Hepatocyte (in vitro differentiated cells): ENCODE measurements at regions not wholly inside any gene's neighbourhood (a gene's known extent, or its start where the extent isn't known, plus 50 kb on each side); places are given as distances from the start of the nearest gene placed in this dataset.

ENCODE experiments used
- DNase-seq: peaks from one replicate; pipeline ENCODE4 v3.0.0-alpha.2; 2016; ENCODE audit warnings: low spot score
- H2AFZ ChIP-seq: fragments of 200-600 bp; sonication (generic); 2 replicates; pipeline ENCODE4 v1.6.0; 2016; ENCODE audit warnings: antibody characterized with exemption, mild to moderate bottlenecking
- H3K27ac ChIP-seq: fragments of 200-600 bp; sonication (generic); 2 replicates; pipeline ENCODE4 v1.5.1; 2016; ENCODE audit warnings: mild to moderate bottlenecking
- H3K27me3 ChIP-seq: fragments of 200-600 bp; sonication (generic); 2 replicates; pipeline ENCODE4 v1.6.1; 2016
- H3K36me3 ChIP-seq: fragments of 200-600 bp; sonication (generic); replicated peaks from 2 replicates; pipeline ENCODE4 v1.5.1; 2016; ENCODE audit warnings: low read depth; ENCODE audit not compliant: insufficient read depth
- H3K4me1 ChIP-seq: fragments of 200-600 bp; sonication (generic); 2 replicates; pipeline ENCODE4 v1.5.1; 2016; ENCODE audit warnings: mild to moderate bottlenecking, moderate library complexity; ENCODE audit not compliant: insufficient read depth
- H3K4me2 ChIP-seq: fragments of 200-600 bp; sonication (generic); 2 replicates; pipeline ENCODE4 v1.6.0; 2016
- H3K4me3 ChIP-seq: fragments of 200-600 bp; sonication (generic); 2 replicates; pipeline ENCODE4 v1.5.1; 2016; ENCODE audit warnings: mild to moderate bottlenecking
- H3K79me2 ChIP-seq: fragments of 200-600 bp; sonication (generic); 2 replicates; pipeline ENCODE4 v1.6.0; 2017; ENCODE audit warnings: mild to moderate bottlenecking
- H3K9me2 ChIP-seq: fragments of 200-600 bp; sonication (generic); replicated peaks from 2 replicates; pipeline ENCODE4 v1.6.0; 2017; ENCODE audit warnings: mild to moderate bottlenecking; ENCODE audit not compliant: insufficient read depth
- H3K9me3 ChIP-seq: fragments of 200-600 bp; sonication (generic); 2 replicates; pipeline ENCODE4 v1.5.1; 2016; ENCODE audit warnings: low read depth, mild to moderate bottlenecking
- H4K20me1 ChIP-seq: fragments of 200-600 bp; sonication (generic); 2 replicates; pipeline ENCODE4 v1.6.0; 2016; ENCODE audit warnings: mild to moderate bottlenecking; ENCODE audit not compliant: insufficient read depth, poor library complexity, severe bottlenecking
- CTCF ChIP-seq: fragments of 200-600 bp; sonication (generic); IDR thresholded peaks from 2 replicates; pipeline ENCODE4 v1.5.1; 2016; ENCODE audit warnings: antibody characterized with exemption, mild to moderate bottlenecking; ENCODE audit not compliant: poor library complexity
- EZH2 ChIP-seq: fragments of 200-600 bp; sonication (generic); IDR thresholded peaks from 2 replicates; pipeline ENCODE4 v1.6.1; 2016; ENCODE audit warnings: antibody characterized with exemption, mild to moderate bottlenecking, borderline replicate concordance
- EZH2phosphoT487 ChIP-seq: fragments of 200-600 bp; sonication (generic); IDR thresholded peaks from one replicate; pipeline ENCODE4 v1.6.1; 2018; ENCODE audit warnings: antibody characterized with exemption, mild to moderate bottlenecking, low read depth, moderate library complexity; ENCODE audit not compliant: unreplicated experiment, severe bottlenecking
- WGBS: methylation state at CpG from one replicate; pipeline ENCODE4 v1.1.6; 2016; ENCODE audit warnings: low lambda C conversion rate; ENCODE audit errors: missing lambda C conversion rate; 5-methylcytosine and 5-hydroxymethylcytosine counted together

- no peak overlapping the region for H3K4me3 ChIP-seq
- H3K27ac ChIP-seq = no peak overlapping the region
- H3K4me2 ChIP-seq = no peak overlapping the region
- DNase-seq = no peak
- no peaks in the 10 kb centered on the region for H3K36me3 ChIP-seq
- H4K20me1 ChIP-seq = no peaks in the 10 kb centered on the region
- no peaks in the 10 kb centered on the region for H3K9me3 ChIP-seq
- no peaks in the 10 kb centered on the region for H3K4me1 ChIP-seq
- TF ChIP-seq CTCF = no peak
- no peak for TF ChIP-seq EZH2
- no peak for TF ChIP-seq EZH2phosphoT487
- no peak overlapping the region for H2AFZ ChIP-seq
- WGBS = 78% methylated on average over 3 of the region's 3 CpGs
- no peaks in the 10 kb centered on the region for H3K79me2 ChIP-seq
- no peaks in the 10 kb centered on the region for H3K27me3 ChIP-seq
- no peaks in the 10 kb centered on the region for H3K9me2 ChIP-seq
Measured at GRCh38 chr4:125780747-125781146, 466.0 kb downstream of the FAT4 start.

DNA sequence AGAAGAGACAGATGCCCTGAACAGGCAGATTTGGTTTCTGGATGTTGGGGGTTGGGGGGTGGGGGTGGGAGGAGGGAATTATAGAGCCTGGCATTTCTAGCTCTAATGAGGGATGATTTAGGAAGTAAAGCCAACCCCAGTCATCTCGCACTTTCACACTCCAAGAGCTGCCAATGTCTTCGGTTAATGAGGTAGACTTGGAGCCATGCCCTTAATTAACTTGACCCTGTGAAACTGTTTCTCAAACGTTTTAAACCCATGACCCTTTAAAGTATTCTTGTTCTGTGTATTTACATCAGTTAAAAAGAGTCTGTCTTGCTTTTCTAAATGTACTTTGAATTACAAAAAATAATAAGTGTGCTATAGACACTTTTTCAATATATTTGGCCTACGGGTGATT lies 466.9 kb downstream of the FAT4 start:
- no peak for DNase-seq
- no peaks in the 10 kb centered on the region for H4K20me1 ChIP-seq
- H3K4me2 ChIP-seq = no peak overlapping the region
- no peaks in the 10 kb centered on the region for H3K9me2 ChIP-seq
- H3K27me3 ChIP-seq = no peaks in the 10 kb centered on the region
- no peaks in the 10 kb centered on the region for H3K79me2 ChIP-seq
- H3K27ac ChIP-seq = no peak overlapping the region
- H3K9me3 ChIP-seq = no peaks in the 10 kb centered on the region
- TF ChIP-seq EZH2 (no peak), CTCF (no peak), EZH2phosphoT487 (no peak)
- no peak overlapping the region for H3K4me3 ChIP-seq
- H2AFZ ChIP-seq = no peak overlapping the region
- 62% methylated on average over 4 of the region's 4 CpGs for WGBS
- no peaks in the 10 kb centered on the region for H3K4me1 ChIP-seq
- no peaks in the 10 kb centered on the region for H3K36me3 ChIP-seq

DNA sequence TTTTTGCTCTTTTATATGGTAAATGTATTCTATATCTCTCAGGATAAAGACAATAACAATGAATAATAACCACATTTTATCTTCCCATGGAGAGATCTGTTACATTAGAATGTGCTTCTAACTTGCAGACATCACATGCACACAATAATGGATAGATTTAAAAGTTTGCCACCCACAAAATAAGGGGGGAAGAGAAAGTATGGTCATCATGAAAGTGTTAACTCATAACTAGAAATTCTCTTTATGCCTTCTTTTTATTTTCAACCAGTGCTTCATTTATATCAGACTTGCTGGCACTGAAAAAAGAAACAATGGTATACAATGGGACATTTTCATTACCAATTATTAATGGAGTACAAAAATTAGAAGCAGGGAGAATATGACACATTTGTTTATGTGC lies 470.0 kb downstream of the FAT4 start:
- no peaks in the 10 kb centered on the region for H3K9me3 ChIP-seq
- DNase-seq = no peak

More for the DNA sequence above, 470.0 kb downstream of the FAT4 start:
- Histone ChIP-seq H4K20me1 (no peaks in the 10 kb centered on the region), H3K36me3 (no peaks in the 10 kb centered on the region), H3K9me2 (no peaks in the 10 kb centered on the region), H3K4me3 (no peak overlapping the region), H3K27ac (no peak overlapping the region), H3K4me2 (no peak overlapping the region), H2AFZ (no peak overlapping the region), H3K4me1 (no peaks in the 10 kb centered on the region), H3K27me3 (no peaks in the 10 kb centered on the region), H3K79me2 (no peaks in the 10 kb centered on the region)
- TF ChIP-seq CTCF = no peak
